ENCODE measurements at regions not wholly inside any gene's neighbourhood (a gene's known extent, or its start where the extent isn't known, plus 50 kb on each side); places are given as distances from the start of the nearest gene placed in this dataset.

GRCh38 chr10:42936580-42936979 lies 140.3 kb upstream of the RET start:
- H3K79me2 ChIP-seq (ENCODE audit: control insufficient read depth, insufficient read depth, low read length) = no peaks in the 10 kb centered on the region
- H3K27me3 ChIP-seq (ENCODE audit: control insufficient read depth, insufficient read depth, low read length) = peaks cover 6% of the 10 kb centered on the region
- no peaks in the 10 kb centered on the region for H3K4me1 ChIP-seq (ENCODE audit: control insufficient read depth, extremely low read depth, insufficient read depth, low read length)
- TF ChIP-seq CTCF (conservative IDR thresholded peaks at IDR 0.05 in 1 of 2, IDR thresholded peaks at IDR 0.05 in 1 of 2; ENCODE audit: low read depth in 1 of 2, low read length in 2 of 2) (no peak), EZH2 (IDR thresholded peaks at IDR 0.05; ENCODE audit: low read length, missing control alignments) (no peak)
- no peak overlapping the region for H3K27ac ChIP-seq (ENCODE audit: insufficient read depth, low read length)
- H3K4me2 ChIP-seq (ENCODE audit: extremely low read depth, insufficient read depth, low read length) = no peak overlapping the region
- H2AFZ ChIP-seq (ENCODE audit: low read length) = no peak overlapping the region
- H3K9ac ChIP-seq (ENCODE audit: insufficient read depth, low read length) = no peak overlapping the region
- no peaks in the 10 kb centered on the region for H4K20me1 ChIP-seq (ENCODE audit: control insufficient read depth, extremely low read depth, insufficient read depth, low read length)
- no peak for DNase-seq (ENCODE audit: low read depth in 2 of 2)
- H3K36me3 ChIP-seq (ENCODE audit: control insufficient read depth, insufficient read depth, low read length) = no peaks in the 10 kb centered on the region
- no peak overlapping the region for H3K4me3 ChIP-seq (replicated peaks in 1 of 4; ENCODE audit: control extremely low read depth in 1 of 4, insufficient read depth in 1 of 4, low read depth in 3 of 4, low read length in 4 of 4)
- no peaks in the 10 kb centered on the region for H3K9me3 ChIP-seq (ENCODE audit: control insufficient read depth, insufficient read depth, low read depth, low read length)

DNA sequence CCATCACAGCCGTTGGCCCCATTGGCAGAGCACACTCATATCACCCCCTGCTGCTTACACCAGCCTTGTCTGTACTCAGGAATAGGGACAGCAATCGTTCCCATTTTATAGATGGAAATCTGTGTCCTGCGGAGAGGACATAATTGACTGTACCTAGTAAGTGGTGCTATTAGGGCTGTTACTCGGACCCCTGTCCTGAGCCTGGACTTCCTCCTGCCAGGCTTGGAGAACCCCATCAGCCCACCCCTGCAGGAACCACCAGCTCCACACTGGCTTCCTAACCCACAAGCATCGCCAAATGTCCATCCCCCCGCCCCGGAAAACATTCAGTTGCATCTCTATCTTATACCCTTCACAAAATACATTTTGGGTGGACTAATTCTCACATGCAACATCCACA lies 139.8 kb upstream of the RET start:
- Histone ChIP-seq H3K36me3 (ENCODE audit: control insufficient read depth, insufficient read depth, low read length) (no peaks in the 10 kb centered on the region), H3K79me2 (ENCODE audit: control insufficient read depth, insufficient read depth, low read length) (no peaks in the 10 kb centered on the region), H2AFZ (ENCODE audit: low read length) (no peak overlapping the region), H4K20me1 (ENCODE audit: control insufficient read depth, extremely low read depth, insufficient read depth, low read length) (no peaks in the 10 kb centered on the region), H3K27ac (ENCODE audit: insufficient read depth, low read length) (no peak overlapping the region), H3K9ac (ENCODE audit: insufficient read depth, low read length) (no peak overlapping the region), H3K9me3 (ENCODE audit: control insufficient read depth, insufficient read depth, low read depth, low read length) (no peaks in the 10 kb centered on the region), H3K4me2 (ENCODE audit: extremely low read depth, insufficient read depth, low read length) (no peak overlapping the region), H3K4me1 (ENCODE audit: control insufficient read depth, extremely low read depth, insufficient read depth, low read length) (no peaks in the 10 kb centered on the region), H3K4me3 (replicated peaks in 1 of 4; ENCODE audit: control extremely low read depth in 1 of 4, insufficient read depth in 1 of 4, low read depth in 3 of 4, low read length in 4 of 4) (no peak overlapping the region), H3K27me3 (ENCODE audit: control insufficient read depth, insufficient read depth, low read length) (peaks cover 6% of the 10 kb centered on the region)
- no peak for DNase-seq (ENCODE audit: low read depth in 2 of 2)
- no peak for TF ChIP-seq CTCF (conservative IDR thresholded peaks at IDR 0.05 in 1 of 2, IDR thresholded peaks at IDR 0.05 in 1 of 2; ENCODE audit: low read depth in 1 of 2, low read length in 2 of 2)
- TF ChIP-seq EZH2 (IDR thresholded peaks at IDR 0.05; ENCODE audit: low read length, missing control alignments) = no peak

DNA sequence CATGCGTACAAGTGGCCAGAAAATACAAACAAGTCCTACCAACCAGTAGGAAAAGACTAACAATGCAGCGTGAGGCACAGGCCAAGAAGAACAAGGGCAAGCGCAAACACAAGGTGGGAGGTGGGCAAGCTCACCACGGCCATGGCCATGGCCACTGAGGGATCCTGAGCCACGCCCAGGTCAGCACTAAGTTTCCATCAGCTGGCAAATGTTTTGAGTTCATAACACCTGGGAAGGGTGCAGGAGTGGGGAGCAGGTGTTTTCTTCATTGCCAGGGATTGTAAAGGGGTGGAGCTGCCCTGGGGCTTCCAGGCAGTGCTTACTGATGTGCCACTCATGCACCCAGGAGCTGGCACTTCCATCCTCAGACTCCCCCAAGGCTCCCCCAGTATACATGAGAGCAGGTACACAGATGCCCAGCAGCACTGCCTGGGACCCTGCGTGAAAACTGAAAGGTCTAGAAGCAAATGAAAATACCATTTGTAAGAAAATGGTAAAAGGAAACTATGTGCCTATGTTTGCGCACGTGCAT lies 139.2 kb upstream of the RET start:
- TF ChIP-seq CTCF (conservative IDR thresholded peaks at IDR 0.05 in 1 of 2, IDR thresholded peaks at IDR 0.05 in 1 of 2; ENCODE audit: low read depth in 1 of 2, low read length in 2 of 2) = no peak
- no peak for TF ChIP-seq EZH2 (IDR thresholded peaks at IDR 0.05; ENCODE audit: low read length, missing control alignments)
- no peaks in the 10 kb centered on the region for H3K4me1 ChIP-seq (ENCODE audit: control insufficient read depth, extremely low read depth, insufficient read depth, low read length)
- no peak overlapping the region for H2AFZ ChIP-seq (ENCODE audit: low read length)
- no peaks in the 10 kb centered on the region for H4K20me1 ChIP-seq (ENCODE audit: control insufficient read depth, extremely low read depth, insufficient read depth, low read length)
- no peaks in the 10 kb centered on the region for H3K36me3 ChIP-seq (ENCODE audit: control insufficient read depth, insufficient read depth, low read length)
- H3K79me2 ChIP-seq (ENCODE audit: control insufficient read depth, insufficient read depth, low read length) = no peaks in the 10 kb centered on the region
- peaks cover 6% of the 10 kb centered on the region for H3K27me3 ChIP-seq (ENCODE audit: control insufficient read depth, insufficient read depth, low read length)
- H3K27ac ChIP-seq (ENCODE audit: insufficient read depth, low read length) = no peak overlapping the region
- DNase-seq (ENCODE audit: low read depth in 2 of 2) = no peak
- no peak overlapping the region for H3K4me2 ChIP-seq (ENCODE audit: extremely low read depth, insufficient read depth, low read length)
- H3K9ac ChIP-seq (ENCODE audit: insufficient read depth, low read length) = no peak overlapping the region
- H3K4me3 ChIP-seq (replicated peaks in 1 of 4; ENCODE audit: control extremely low read depth in 1 of 4, insufficient read depth in 1 of 4, low read depth in 3 of 4, low read length in 4 of 4) = no peak overlapping the region
- H3K9me3 ChIP-seq (ENCODE audit: control insufficient read depth, insufficient read depth, low read depth, low read length) = no peaks in the 10 kb centered on the region
